ENCODE measurements at regions not wholly inside any gene's neighbourhood (a gene's known extent, or its start where the extent isn't known, plus 50 kb on each side); places are given as distances from the start of the nearest gene placed in this dataset.

GRCh38 chr13:31031482-31031881, 99.0 kb downstream of the TEX26 start:
- Histone ChIP-seq H3K27me3 (ENCODE audit: control insufficient read depth, insufficient read depth, low read length) (no peaks in the 10 kb centered on the region), H3K36me3 (ENCODE audit: control insufficient read depth, insufficient read depth, low read length) (no peaks in the 10 kb centered on the region), H3K4me3 (ENCODE audit: low read length) (no peak overlapping the region), H3K9ac (ENCODE audit: low read length) (no peak overlapping the region), H3K4me1 (ENCODE audit: control insufficient read depth, insufficient read depth, low read length) (peaks cover 4% of the 10 kb centered on the region), H3K27ac (ENCODE audit: low read depth, low read length) (no peak overlapping the region)

- Histone ChIP-seq H3K27ac (ENCODE audit: low read depth, low read length) (no peak overlapping the region), H3K36me3 (ENCODE audit: control insufficient read depth, insufficient read depth, low read length) (no peaks in the 10 kb centered on the region), H3K9ac (ENCODE audit: low read length) (no peak overlapping the region), H3K27me3 (ENCODE audit: control insufficient read depth, insufficient read depth, low read length) (no peaks in the 10 kb centered on the region), H3K4me3 (ENCODE audit: low read length) (no peak overlapping the region), H3K4me1 (ENCODE audit: control insufficient read depth, insufficient read depth, low read length) (no peaks in the 10 kb centered on the region)
Observed at GRCh38 chr13:31029102-31029501, 96.6 kb downstream of the TEX26 start.

- H3K36me3 ChIP-seq (ENCODE audit: control insufficient read depth, insufficient read depth, low read length): no peaks in the 10 kb centered on the region
- no peak overlapping the region for H3K9ac ChIP-seq (ENCODE audit: low read length)
- no peak overlapping the region for H3K27ac ChIP-seq (ENCODE audit: low read depth, low read length)
- no peaks in the 10 kb centered on the region for H3K4me1 ChIP-seq (ENCODE audit: control insufficient read depth, insufficient read depth, low read length)
- H3K4me3 ChIP-seq (ENCODE audit: low read length): no peak overlapping the region
- no peaks in the 10 kb centered on the region for H3K27me3 ChIP-seq (ENCODE audit: control insufficient read depth, insufficient read depth, low read length)
Observed at GRCh38 chr13:31027136-31027535, 94.7 kb downstream of the TEX26 start.
